ENCODE measurements at regions not wholly inside any gene's neighbourhood (a gene's known extent, or its start where the extent isn't known, plus 50 kb on each side); places are given as distances from the start of the nearest gene placed in this dataset.
A peak's percentile ranks its signal among the peaks of the same experiment; 100 is the strongest.
"Not testable (repeated sequence)": the region's sequence is repeated elsewhere in the genome, so short reads cannot be mapped to it uniquely, and the experiment has no call there.

- no peak for DNase-seq
These were observed 177.8 kb downstream of the KLHL28 start for GRCh38 chr14:44783901-44784300.

- peak; percentile 83 for DNase-seq
These were observed 178.9 kb downstream of the KLHL28 start for GRCh38 chr14:44782775-44783238.

GRCh38 chr14:44780989-44781388 is 180.8 kb downstream of the KLHL28 start:
- no peak for DNase-seq

GRCh38 chr14:44778604-44779003 is 183.1 kb downstream of the KLHL28 start:
- DNase-seq = peak; percentile 69

- no peak for DNase-seq
These were observed 184.2 kb downstream of the KLHL28 start for GRCh38 chr14:44777584-44777983.

GRCh38 chr14:44775248-44775647 is 186.5 kb downstream of the KLHL28 start:
- no peak for DNase-seq

GRCh38 chr14:44774396-44774795 is 187.4 kb downstream of the KLHL28 start:
- DNase-seq = no peak

- no peak for DNase-seq
These were observed 190.3 kb downstream of the KLHL28 start for GRCh38 chr14:44771496-44771895.

- DNase-seq = no peak
These were observed 191.5 kb downstream of the KLHL28 start for GRCh38 chr14:44770201-44770600.

- no peak for DNase-seq
These were observed 192.8 kb downstream of the KLHL28 start for GRCh38 chr14:44768935-44769334.

- no peak for DNase-seq
These were observed 194.0 kb downstream of the KLHL28 start for GRCh38 chr14:44767646-44768173.

GRCh38 chr14:44766285-44766684 is 195.5 kb downstream of the KLHL28 start:
- DNase-seq = no peak

GRCh38 chr14:44763356-44763755 is 198.4 kb downstream of the KLHL28 start:
- no peak for DNase-seq

- no peak for DNase-seq
These were observed 202.5 kb downstream of the KLHL28 start for GRCh38 chr14:44759277-44759676.

GRCh38 chr14:44756554-44756953 is 205.2 kb downstream of the KLHL28 start:
- DNase-seq = no peak

GRCh38 chr14:44745371-44745770 is 216.4 kb downstream of the KLHL28 start:
- DNase-seq = no peak

- no peak for DNase-seq
These were observed 219.5 kb downstream of the KLHL28 start for GRCh38 chr14:44742202-44742601.

- no peak for DNase-seq
These were observed 220.3 kb downstream of the KLHL28 start for GRCh38 chr14:44741431-44741830.

- peak; percentile 4 for DNase-seq
These were observed 225.4 kb downstream of the KLHL28 start for GRCh38 chr14:44736326-44736725.

- DNase-seq = no peak
These were observed 225.1 kb upstream of the FSCB start for GRCh38 chr14:44732144-44732543.

GRCh38 chr14:44730860-44731259 is 223.8 kb upstream of the FSCB start:
- no peak for DNase-seq

- not testable (repeated sequence) for DNase-seq
These were observed 214.3 kb upstream of the FSCB start for GRCh38 chr14:44721395-44721794.

- DNase-seq = no peak
These were observed 213.6 kb upstream of the FSCB start for GRCh38 chr14:44720707-44721106.

GRCh38 chr14:44712024-44712815 is 205.1 kb upstream of the FSCB start:
- DNase-seq = no peak
